Renal pelvis (tissue), 1 donor: ENCODE measurements at regions not wholly inside any gene's neighbourhood (a gene's known extent, or its start where the extent isn't known, plus 50 kb on each side); places are given as distances from the start of the nearest gene placed in this dataset.
A peak's percentile ranks its signal among the peaks of the same experiment; 100 is the strongest.

Experiments
- DNase-seq: peaks from one replicate; pipeline ENCODE4 v3.0.0-alpha.2; 2013

- DNase-seq, result no peak
Observed at GRCh38 chrX:4878640-4879039, 1165.2 kb upstream of the PRKX start.

GRCh38 chrX:4876268-4876667, 1162.8 kb upstream of the PRKX start:
- no peak for DNase-seq

- DNase-seq, result no peak
Observed at GRCh38 chrX:4851534-4851933, 1138.1 kb upstream of the PRKX start.

- DNase-seq, result no peak
Observed at GRCh38 chrX:4850312-4850711, 1136.9 kb upstream of the PRKX start.

- no peak for DNase-seq
Observed at GRCh38 chrX:4844376-4844775, 1130.9 kb upstream of the PRKX start.

GRCh38 chrX:4841216-4841745, 1127.8 kb upstream of the PRKX start:
- DNase-seq, result no peak

GRCh38 chrX:4831574-4831973, 1118.1 kb upstream of the PRKX start:
- no peak for DNase-seq

- DNase-seq, result no peak
Observed at GRCh38 chrX:4830880-4831557, 1117.6 kb upstream of the PRKX start.

GRCh38 chrX:4825550-4825949, 1112.1 kb upstream of the PRKX start:
- DNase-seq, result no peak

- no peak for DNase-seq
Observed at GRCh38 chrX:4809571-4809970, 1096.1 kb upstream of the PRKX start.

- DNase-seq, result no peak
Observed at GRCh38 chrX:4805502-4805901, 1092.1 kb upstream of the PRKX start.

- DNase-seq, result no peak
Observed at GRCh38 chrX:4800756-4801155, 1087.3 kb upstream of the PRKX start.

GRCh38 chrX:4787971-4788370, 1074.5 kb upstream of the PRKX start:
- DNase-seq, result no peak

GRCh38 chrX:4764888-4765287, 1051.4 kb upstream of the PRKX start:
- no peak for DNase-seq

GRCh38 chrX:4762196-4762595, 1048.7 kb upstream of the PRKX start:
- DNase-seq, result no peak

- DNase-seq, result no peak
Observed at GRCh38 chrX:4754878-4755604, 1041.6 kb upstream of the PRKX start.

- peak; percentile 7 for DNase-seq
Observed at GRCh38 chrX:4741024-4741423, 1027.6 kb upstream of the PRKX start.

- DNase-seq, result no peak
Observed at GRCh38 chrX:4735299-4735698, 1021.9 kb upstream of the PRKX start.

GRCh38 chrX:4710618-4711433, 997.4 kb upstream of the PRKX start:
- no peak for DNase-seq

GRCh38 chrX:4708970-4709760, 995.7 kb upstream of the PRKX start:
- DNase-seq, result no peak

GRCh38 chrX:4706961-4707360, 993.5 kb upstream of the PRKX start:
- no peak for DNase-seq

- no peak for DNase-seq
Observed at GRCh38 chrX:4690521-4690920, 977.1 kb upstream of the PRKX start.
